Stimulated activated CD4-positive, alpha-beta T cell treated with anti-CD3 and anti-CD28 coated beads, Interleukin-1b, Interleukin-23, amount 100 ng/mL, for 48 hours (primary cell): ENCODE measurements at regions not wholly inside any gene's neighbourhood (a gene's known extent, or its start where the extent isn't known, plus 50 kb on each side); places are given as distances from the start of the nearest gene placed in this dataset.
"Not testable (repeated sequence)": the region's sequence is repeated elsewhere in the genome, so short reads cannot be mapped to it uniquely, and the experiment has no call there.

Experiments used
- DNase-seq: peaks from one replicate; pipeline ENCODE4 v3.0.0-alpha.2; 2020

- no peak for DNase-seq
Measured at GRCh38 chr2:368386-368785, 80.5 kb upstream of the ALKAL2 start.

GRCh38 chr2:367246-367645 is 79.4 kb upstream of the ALKAL2 start:
- DNase-seq, result no peak

- no peak for DNase-seq
Measured at GRCh38 chr2:366706-367105, 78.8 kb upstream of the ALKAL2 start.

- no peak for DNase-seq
Measured at GRCh38 chr2:365367-366275, 77.7 kb upstream of the ALKAL2 start.

- DNase-seq, result no peak
Measured at GRCh38 chr2:363824-364470, 76.1 kb upstream of the ALKAL2 start.

- DNase-seq, result no peak
Measured at GRCh38 chr2:362924-363323, 75.0 kb upstream of the ALKAL2 start.

GRCh38 chr2:360124-360523 is 72.2 kb upstream of the ALKAL2 start:
- DNase-seq, result no peak

GRCh38 chr2:359047-359446 is 71.2 kb upstream of the ALKAL2 start:
- no peak for DNase-seq

GRCh38 chr2:357811-358210 is 69.9 kb upstream of the ALKAL2 start:
- no peak for DNase-seq

GRCh38 chr2:356304-356703 is 68.4 kb upstream of the ALKAL2 start:
- not testable (repeated sequence) for DNase-seq

GRCh38 chr2:355773-356172 is 67.9 kb upstream of the ALKAL2 start:
- no peak for DNase-seq

GRCh38 chr2:352696-353095 is 64.8 kb upstream of the ALKAL2 start:
- no peak for DNase-seq

- DNase-seq, result no peak
Measured at GRCh38 chr2:349390-349789, 61.5 kb upstream of the ALKAL2 start.

GRCh38 chr2:348361-348916 is 60.5 kb upstream of the ALKAL2 start:
- no peak for DNase-seq

GRCh38 chr2:344811-345210 is 56.9 kb upstream of the ALKAL2 start:
- no peak for DNase-seq

GRCh38 chr2:343355-343754 is 55.5 kb upstream of the ALKAL2 start:
- no peak for DNase-seq

GRCh38 chr2:341912-342311 is 54.0 kb upstream of the ALKAL2 start:
- DNase-seq, result no peak

- DNase-seq, result no peak
Measured at GRCh38 chr2:341017-341542, 53.2 kb upstream of the ALKAL2 start.
